ENCODE measurements at regions not wholly inside any gene's neighbourhood (a gene's known extent, or its start where the extent isn't known, plus 50 kb on each side); places are given as distances from the start of the nearest gene placed in this dataset.

DNA sequence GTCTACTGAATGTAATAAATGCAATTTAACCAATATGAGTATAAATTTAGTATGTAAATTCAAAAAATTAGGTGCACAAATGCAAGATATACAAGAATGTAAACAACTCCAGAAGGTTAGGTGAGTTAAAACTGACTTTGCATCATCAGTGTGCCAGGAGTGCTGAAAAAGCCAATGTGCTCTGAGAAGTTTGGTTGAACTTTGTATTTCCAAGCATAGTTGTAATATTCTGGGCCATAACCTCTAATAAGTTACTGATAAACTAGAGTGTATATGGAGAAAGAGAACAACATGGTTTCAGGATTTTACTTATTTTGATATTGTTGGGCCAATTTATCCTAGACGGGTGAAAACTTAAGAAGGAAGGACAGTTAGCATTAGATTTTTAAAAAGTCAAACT is 876.9 kb upstream of the GHITM start:
- TF ChIP-seq CTCF (conservative IDR thresholded peaks at IDR 0.05) (no peak), EZH2 (IDR thresholded peaks at IDR 0.05; ENCODE audit: low read depth) (no peak)
